Muscle of arm (tissue), 1 donor: ENCODE measurements at regions not wholly inside any gene's neighbourhood (a gene's known extent, or its start where the extent isn't known, plus 50 kb on each side); places are given as distances from the start of the nearest gene placed in this dataset.
"Not testable (repeated sequence)": the region's sequence is repeated elsewhere in the genome, so short reads cannot be mapped to it uniquely, and the experiment has no call there.

Experiments used
- DNase-seq: peaks from one replicate; pipeline ENCODE4 v3.0.0-alpha.2; 2013

- no peak for DNase-seq
These were observed 855.2 kb upstream of the ADGRL3 start for GRCh38 chr4:60344908-60345307.

- DNase-seq = no peak
These were observed 854.7 kb upstream of the ADGRL3 start for GRCh38 chr4:60345392-60345791.

- no peak for DNase-seq
These were observed 840.3 kb upstream of the ADGRL3 start for GRCh38 chr4:60359746-60360367.

GRCh38 chr4:60365176-60365575, 835.0 kb upstream of the ADGRL3 start:
- no peak for DNase-seq

- DNase-seq = no peak
These were observed 833.5 kb upstream of the ADGRL3 start for GRCh38 chr4:60366661-60367060.

GRCh38 chr4:60368986-60369385, 831.1 kb upstream of the ADGRL3 start:
- DNase-seq = no peak

GRCh38 chr4:60378010-60378409, 822.1 kb upstream of the ADGRL3 start:
- DNase-seq = no peak

GRCh38 chr4:60384516-60384915, 815.6 kb upstream of the ADGRL3 start:
- no peak for DNase-seq

- no peak for DNase-seq
These were observed 810.5 kb upstream of the ADGRL3 start for GRCh38 chr4:60389633-60390032.

- no peak for DNase-seq
These were observed 803.6 kb upstream of the ADGRL3 start for GRCh38 chr4:60396341-60397049.

GRCh38 chr4:60400593-60400992, 799.5 kb upstream of the ADGRL3 start:
- DNase-seq = no peak

GRCh38 chr4:60404027-60404426, 796.1 kb upstream of the ADGRL3 start:
- DNase-seq = no peak

GRCh38 chr4:60422439-60422838, 777.7 kb upstream of the ADGRL3 start:
- no peak for DNase-seq

- DNase-seq = not testable (repeated sequence)
These were observed 776.4 kb upstream of the ADGRL3 start for GRCh38 chr4:60423573-60424184.

- no peak for DNase-seq
These were observed 767.2 kb upstream of the ADGRL3 start for GRCh38 chr4:60432911-60433310.

GRCh38 chr4:60443068-60443467, 757.1 kb upstream of the ADGRL3 start:
- DNase-seq = no peak

GRCh38 chr4:60443796-60444195, 756.3 kb upstream of the ADGRL3 start:
- DNase-seq = no peak

- no peak for DNase-seq
These were observed 750.1 kb upstream of the ADGRL3 start for GRCh38 chr4:60450054-60450453.

- no peak for DNase-seq
These were observed 747.9 kb upstream of the ADGRL3 start for GRCh38 chr4:60452266-60452665.

GRCh38 chr4:60455380-60455779, 744.7 kb upstream of the ADGRL3 start:
- DNase-seq = no peak

- DNase-seq = no peak
These were observed 738.6 kb upstream of the ADGRL3 start for GRCh38 chr4:60461551-60461950.

GRCh38 chr4:60463857-60464502, 736.1 kb upstream of the ADGRL3 start:
- DNase-seq = no peak

GRCh38 chr4:60482921-60483351, 717.2 kb upstream of the ADGRL3 start:
- no peak for DNase-seq
